Thoracic aorta (tissue), 2 donors: ENCODE measurements at regions not wholly inside any gene's neighbourhood (a gene's known extent, or its start where the extent isn't known, plus 50 kb on each side); places are given as distances from the start of the nearest gene placed in this dataset.
"Not testable (repeated sequence)": the region's sequence is repeated elsewhere in the genome, so short reads cannot be mapped to it uniquely, and the experiment has no call there.

Experiments used
- ATAC-seq: fragments of 150-250 bp; one replicate; pipeline ENCODE4 v1.8.0; 2017; ENCODE audit warnings: low read depth; ENCODE audit not compliant: insufficient number of reproducible peaks, low FRiP score
- DNase-seq: peaks from one replicate; pipeline ENCODE4 v3.0.0-alpha.2; 2020; ENCODE audit warnings: low spot score
- H3K27ac ChIP-seq, 2 donors: fragments of 200-600 bp; sonication (generic); 1 replicate in 1 of 2; 2 replicates in 1 of 2; pipeline ENCODE4 v1.5.1; 2016; ENCODE audit warnings: mild to moderate bottlenecking in 2 of 2, moderate library complexity in 2 of 2
- H3K27me3 ChIP-seq: fragments of 200-600 bp; sonication (generic); replicated peaks from 2 replicates; pipeline ENCODE4 v1.6.0; 2016; ENCODE audit warnings: mild to moderate bottlenecking; ENCODE audit not compliant: insufficient read depth
- H3K36me3 ChIP-seq: fragments of 200-600 bp; sonication (generic); one replicate; pipeline ENCODE4 v1.5.1; 2016
- H3K4me1 ChIP-seq, 2 donors: fragments of 200-600 bp; sonication (generic); 1 replicate in 1 of 2; 2 replicates in 1 of 2; pipeline versions ENCODE4 v1.5.1 to v1.6.0; 2016; ENCODE audit warnings: low read depth in 2 of 2, mild to moderate bottlenecking in 1 of 2; ENCODE audit not compliant: control insufficient read depth in 1 of 2
- H3K4me3 ChIP-seq: fragments of 200-600 bp; sonication (generic); 2 replicates; pipeline ENCODE4 v1.5.1; 2016; ENCODE audit warnings: mild to moderate bottlenecking
- H3K9me3 ChIP-seq: fragments of 200-600 bp; sonication (generic); 2 replicates; pipeline ENCODE4 v1.5.1; 2016
- CTCF ChIP-seq: fragments of 200-600 bp; sonication (generic); IDR thresholded peaks from one replicate; pipeline ENCODE4 v1.5.1; 2019; ENCODE audit warnings: antibody characterized with exemption

GRCh38 chr6:112911959-112912358 lies 564.8 kb downstream of the RFPL4B start:
- TF ChIP-seq CTCF = no peak
- Histone ChIP-seq H3K9me3 (no peaks in the 10 kb centered on the region), H3K36me3 (no peaks in the 10 kb centered on the region), H3K4me1 (peaks cover 0 to 20% of the 10 kb centered on the region in 2 donors), H3K4me3 (no peak overlapping the region), H3K27me3 (no peaks in the 10 kb centered on the region), H3K27ac (no peak overlapping the region)
- ATAC-seq (no peak), DNase-seq (no peak)

- Histone ChIP-seq H3K4me3 (no peak overlapping the region), H3K4me1 (peaks cover 0 to 15% of the 10 kb centered on the region in 2 donors), H3K27me3 (no peaks in the 10 kb centered on the region), H3K36me3 (no peaks in the 10 kb centered on the region), H3K9me3 (no peaks in the 10 kb centered on the region), H3K27ac (no peak overlapping the region)
- no peak for DNase-seq
- no peak for TF ChIP-seq CTCF
- ATAC-seq = no peak
Measured at GRCh38 chr6:112912416-112913101, 565.4 kb downstream of the RFPL4B start.

- not testable (repeated sequence) for H3K27me3 ChIP-seq, ATAC-seq, H3K4me1 ChIP-seq, H3K9me3 ChIP-seq, H3K4me3 ChIP-seq, H3K36me3 ChIP-seq, DNase-seq, H3K27ac ChIP-seq
Measured at GRCh38 chr6:112919744-112920143, 572.6 kb downstream of the RFPL4B start.

DNA sequence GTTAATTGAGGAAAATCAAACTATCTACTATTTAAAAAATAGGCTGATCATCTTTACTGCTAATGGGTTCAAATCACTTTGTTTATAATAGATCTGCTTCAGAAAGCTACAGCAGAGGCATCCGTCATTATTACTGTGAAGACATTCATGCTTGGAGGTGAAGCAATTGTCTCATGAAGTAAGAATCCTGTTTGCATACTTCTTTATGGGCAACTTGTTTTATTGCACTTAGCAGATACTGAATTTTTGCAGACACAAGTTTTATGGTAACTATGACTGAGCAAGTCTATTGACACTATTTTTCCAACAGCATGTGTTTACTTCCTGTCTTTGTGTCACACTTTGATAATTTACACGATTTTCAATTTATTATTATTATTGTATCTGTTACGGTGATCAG lies 573.9 kb downstream of the RFPL4B start:
- ATAC-seq = no peak
- H3K4me3 ChIP-seq = no peak overlapping the region
- no peak for DNase-seq
- H3K27me3 ChIP-seq = no peaks in the 10 kb centered on the region
- H3K36me3 ChIP-seq = no peaks in the 10 kb centered on the region
- no peaks in the 10 kb centered on the region for H3K4me1 ChIP-seq
- no peak overlapping the region for H3K27ac ChIP-seq
- peaks cover 3% of the 10 kb centered on the region for H3K9me3 ChIP-seq
- no peak for TF ChIP-seq CTCF

DNA sequence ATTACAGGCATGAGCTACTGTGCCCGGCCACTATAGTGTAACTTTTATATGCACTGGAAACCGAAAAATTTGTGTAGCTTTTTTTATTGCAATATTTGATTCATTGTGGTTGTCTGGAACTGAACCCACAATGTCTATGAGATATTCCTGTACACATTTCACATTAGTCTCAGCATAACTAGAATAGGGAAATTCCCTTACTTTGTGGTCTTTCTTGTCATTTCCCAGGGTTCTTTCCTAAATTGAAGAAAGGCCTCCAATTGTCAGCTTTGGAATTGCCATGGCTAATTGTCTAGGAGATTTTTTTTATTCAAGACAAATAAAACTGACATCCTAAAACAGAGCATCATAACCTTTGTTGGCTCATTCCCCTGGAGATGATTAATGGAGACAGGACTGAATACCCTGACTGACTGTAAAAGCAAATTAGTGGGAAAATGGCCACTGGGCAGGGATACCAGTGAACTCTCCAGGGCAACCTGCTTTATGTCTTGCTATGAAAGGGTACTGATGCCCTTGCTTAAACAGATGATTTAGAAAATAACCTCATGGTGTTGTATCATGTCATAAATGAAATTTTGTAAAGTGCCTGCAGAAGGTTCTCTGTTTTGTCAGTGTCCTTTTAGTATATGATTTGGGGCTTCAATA lies 576.9 kb downstream of the RFPL4B start:
- Histone ChIP-seq H3K9me3 (peaks cover 3% of the 10 kb centered on the region), H3K36me3 (no peaks in the 10 kb centered on the region), H3K27me3 (no peaks in the 10 kb centered on the region), H3K4me1 (no peaks in the 10 kb centered on the region), H3K4me3 (no peak overlapping the region), H3K27ac (no peak overlapping the region)
- DNase-seq = no peak
- no peak for TF ChIP-seq CTCF
- ATAC-seq = no peak

DNA sequence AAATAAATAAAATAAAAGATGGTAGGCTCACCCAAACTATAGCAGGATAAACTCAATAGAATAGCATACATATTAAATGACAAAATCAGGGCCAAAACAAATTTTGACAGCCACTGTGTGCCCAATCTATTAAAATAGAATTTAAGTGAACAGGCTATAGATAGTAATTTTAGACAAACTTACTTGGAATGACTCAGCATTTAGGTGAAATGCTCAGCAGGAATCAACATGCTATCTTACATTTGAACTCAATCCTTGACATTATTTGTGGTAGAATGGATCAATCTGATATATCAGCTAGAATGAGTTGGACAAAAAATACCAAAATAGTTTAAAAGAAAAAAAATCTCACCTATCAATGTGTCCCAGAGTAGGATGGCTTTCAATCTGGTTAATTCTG lies 578.6 kb downstream of the RFPL4B start:
- no peak for DNase-seq
- H3K27ac ChIP-seq = no peak overlapping the region
- peaks cover 3% of the 10 kb centered on the region for H3K9me3 ChIP-seq
- H3K27me3 ChIP-seq = no peaks in the 10 kb centered on the region
- no peak for ATAC-seq
- no peak overlapping the region for H3K4me3 ChIP-seq
- no peaks in the 10 kb centered on the region for H3K4me1 ChIP-seq
- TF ChIP-seq CTCF = no peak
- H3K36me3 ChIP-seq = no peaks in the 10 kb centered on the region
